Stimulated activated naive B cell treated with anti-CD40 and anti-IgM and Interleukin-4, amounts not matched to agents 10 μg/mL and 1 μg/mL and 100 μg/mL, for 72 hours (primary cell): ENCODE measurements at regions not wholly inside any gene's neighbourhood (a gene's known extent, or its start where the extent isn't known, plus 50 kb on each side); places are given as distances from the start of the nearest gene placed in this dataset.
"Not testable (repeated sequence)": the region's sequence is repeated elsewhere in the genome, so short reads cannot be mapped to it uniquely, and the experiment has no call there.

Experiments
- ATAC-seq, 2 donors: fragments of 150-1000 bp; cut with Tn5 transposase; replicated peaks; 2 replicates each; pipeline ENCODE4 v1.10.0; 2021; ENCODE audit warnings: moderate library complexity in 1 of 2
- DNase-seq: peaks from one replicate; pipeline ENCODE4 v3.0.0; 2021
- H3K27ac Mint-ChIP-seq: one replicate; pipeline ENCODE4 v1.8.0; 2022; ENCODE audit warnings: mild to moderate bottlenecking, mixed read lengths
- H3K27me3 Mint-ChIP-seq, 2 donors: one replicate each; pipeline ENCODE4 v1.8.0; 2022; ENCODE audit warnings: mixed read lengths in 2 of 2
- H3K36me3 Mint-ChIP-seq, 2 donors: one replicate each; pipeline ENCODE4 v1.8.0; 2022; ENCODE audit warnings: mixed read lengths in 2 of 2, mild to moderate bottlenecking in 1 of 2
- H3K4me1 Mint-ChIP-seq, 2 donors: one replicate each; pipeline ENCODE4 v1.8.0; 2022; ENCODE audit warnings: mixed read lengths in 2 of 2, mild to moderate bottlenecking in 1 of 2
- H3K4me3 Mint-ChIP-seq, 2 donors: one replicate each; pipeline ENCODE4 v1.8.0; 2022; ENCODE audit warnings: mild to moderate bottlenecking in 2 of 2, mixed read lengths in 2 of 2, moderate library complexity in 1 of 2
- H3K9me3 Mint-ChIP-seq, 2 donors: one replicate each; pipeline ENCODE4 v1.8.0; 2022; ENCODE audit warnings: mixed read lengths in 2 of 2, mild to moderate bottlenecking in 1 of 2

DNA sequence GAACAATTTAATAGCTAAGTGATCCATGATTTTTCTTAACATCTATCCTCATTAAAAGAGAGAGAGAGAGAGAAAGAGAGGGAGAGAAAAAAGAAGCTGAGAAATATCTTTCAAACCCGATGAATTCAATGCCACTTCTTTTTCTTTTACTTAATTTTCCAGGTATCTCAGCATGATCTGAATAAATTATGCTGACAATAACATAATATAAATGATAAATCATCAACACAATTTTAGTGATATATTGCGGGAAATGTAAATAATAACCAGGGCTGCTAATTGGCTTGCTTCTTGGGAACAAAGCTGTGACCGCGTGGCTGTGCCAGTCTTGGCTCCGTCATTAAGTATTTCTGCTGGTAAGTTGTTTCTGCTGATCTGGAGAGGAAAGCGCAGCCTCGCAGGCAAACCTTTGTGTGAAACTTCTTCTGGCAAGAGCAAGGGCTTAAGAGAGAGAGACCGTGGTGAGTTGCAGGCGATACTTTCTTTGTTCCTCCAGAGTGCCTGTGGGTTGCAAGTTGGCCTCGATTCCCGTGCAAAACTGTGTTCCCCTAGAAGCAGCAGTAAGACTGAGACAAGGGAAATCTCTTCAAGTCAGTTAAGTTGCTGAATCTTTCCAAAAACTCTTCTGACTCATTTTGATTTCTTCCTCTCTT is 489.1 kb upstream of the TSHZ3 start:
- no peak for ATAC-seq
- Mint-ChIP-seq H3K36me3 (no peaks in the 10 kb centered on the region), H3K9me3 (peaks cover 14 to 16% of the 10 kb centered on the region in 2 donors), H3K4me3 (no peak overlapping the region), H3K27ac (no peak overlapping the region), H3K27me3 (no peaks in the 10 kb centered on the region), H3K4me1 (no peaks in the 10 kb centered on the region)
- DNase-seq: no peak

DNA sequence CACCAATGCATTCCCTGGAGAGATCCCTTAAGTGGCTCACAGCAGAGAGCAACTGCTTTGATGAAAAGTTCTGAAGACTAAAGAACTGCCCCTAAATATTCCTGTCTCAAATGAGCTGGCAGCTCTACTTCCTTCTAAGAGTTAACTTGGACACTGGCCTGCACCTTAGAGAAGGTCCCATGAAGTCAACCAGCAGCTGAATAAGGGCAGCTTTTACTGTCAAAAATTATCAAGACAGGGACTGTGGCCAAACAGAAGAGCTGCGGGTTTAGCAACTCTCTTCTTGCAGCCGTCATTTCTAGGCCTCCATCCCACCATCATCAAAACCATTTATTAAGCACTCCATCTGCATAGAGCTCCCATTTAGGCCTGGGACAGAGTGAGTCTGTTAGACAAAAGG is 491.1 kb upstream of the TSHZ3 start:
- H3K4me3 Mint-ChIP-seq: no peak overlapping the region
- no peaks in the 10 kb centered on the region for H3K4me1 Mint-ChIP-seq
- H3K36me3 Mint-ChIP-seq: no peaks in the 10 kb centered on the region
- H3K27me3 Mint-ChIP-seq: no peaks in the 10 kb centered on the region
- ATAC-seq (no peak), DNase-seq (no peak)
- H3K9me3 Mint-ChIP-seq: peaks cover 11 to 13% of the 10 kb centered on the region in 2 donors
- no peak overlapping the region for H3K27ac Mint-ChIP-seq

DNA sequence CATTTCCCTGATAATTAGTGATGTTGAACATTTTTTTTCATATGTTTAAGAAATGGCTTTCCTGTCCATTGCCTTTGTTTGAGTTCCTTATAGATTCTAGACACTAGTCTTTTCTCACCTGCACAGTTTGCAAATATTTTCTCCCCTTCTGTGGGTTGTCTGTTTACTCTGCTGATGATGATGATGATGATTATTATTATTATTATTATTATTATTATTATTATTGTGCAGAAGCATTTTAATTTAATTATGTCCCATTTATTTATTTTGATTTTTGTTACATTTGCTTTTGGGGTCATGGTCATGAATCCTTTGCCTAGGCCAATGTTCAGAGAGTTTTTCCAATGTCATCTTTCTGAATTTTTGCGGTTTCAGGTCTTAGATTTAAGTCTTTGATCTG is 492.5 kb upstream of the TSHZ3 start:
- Mint-ChIP-seq H3K27me3 (no peaks in the 10 kb centered on the region), H3K36me3 (no peaks in the 10 kb centered on the region), H3K4me3 (no peak overlapping the region), H3K9me3 (peaks cover 11 to 13% of the 10 kb centered on the region in 2 donors), H3K4me1 (no peaks in the 10 kb centered on the region), H3K27ac (no peak overlapping the region)
- DNase-seq (no peak), ATAC-seq (no peak)

DNA sequence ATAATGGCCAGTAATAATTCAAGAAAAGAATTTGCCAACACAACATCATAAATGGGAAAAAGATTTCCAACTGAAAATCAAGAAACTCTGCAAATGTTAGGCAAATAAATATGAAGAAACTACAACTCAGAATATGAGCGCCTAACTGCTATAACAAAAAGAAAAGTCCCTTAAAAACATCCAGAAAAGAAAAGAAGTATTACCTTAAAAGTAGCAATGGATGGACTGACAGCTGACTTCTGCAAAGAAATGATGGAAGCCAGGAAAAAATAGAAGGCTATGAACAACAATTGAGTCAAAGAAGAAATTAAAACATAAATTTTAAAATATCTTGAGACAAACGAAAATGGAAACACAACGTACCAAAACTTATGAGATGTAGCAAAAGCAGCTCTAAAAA is 482.3 kb upstream of the ZNF507 start:
- peaks cover 0 to 1% of the 10 kb centered on the region in 2 donors for H3K36me3 Mint-ChIP-seq
- H3K9me3 Mint-ChIP-seq: peaks cover 25 to 26% of the 10 kb centered on the region in 2 donors
- H3K27me3 Mint-ChIP-seq: no peaks in the 10 kb centered on the region
- no peak overlapping the region for H3K27ac Mint-ChIP-seq
- H3K4me1 Mint-ChIP-seq: no peaks in the 10 kb centered on the region
- ATAC-seq (no peak), DNase-seq (no peak)
- no peak overlapping the region for H3K4me3 Mint-ChIP-seq

DNA sequence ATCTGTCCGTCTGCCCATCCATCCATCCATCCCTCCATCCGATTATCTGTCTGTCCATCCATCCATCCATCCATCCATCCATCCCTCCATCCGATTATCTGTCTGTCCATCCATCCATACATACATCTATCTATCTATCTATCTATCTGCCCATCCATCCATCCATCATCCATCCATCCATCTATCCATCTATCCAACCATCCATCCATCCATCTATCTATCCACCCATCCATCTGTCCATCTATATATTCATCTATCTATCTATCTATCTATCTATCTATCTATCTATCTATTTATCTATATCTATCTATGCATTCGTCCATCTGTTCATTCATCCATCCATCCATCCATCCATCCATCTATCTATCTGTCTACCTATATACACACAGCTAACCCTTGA is 471.1 kb upstream of the ZNF507 start:
- no peaks in the 10 kb centered on the region for H3K27me3 Mint-ChIP-seq
- peaks cover 8 to 15% of the 10 kb centered on the region in 2 donors for H3K9me3 Mint-ChIP-seq
- no peak overlapping the region for H3K4me3 Mint-ChIP-seq
- no peaks in the 10 kb centered on the region for H3K36me3 Mint-ChIP-seq
- no peaks in the 10 kb centered on the region for H3K4me1 Mint-ChIP-seq
- no peak for DNase-seq
- no peak overlapping the region for H3K27ac Mint-ChIP-seq
- ATAC-seq: no peak

DNA sequence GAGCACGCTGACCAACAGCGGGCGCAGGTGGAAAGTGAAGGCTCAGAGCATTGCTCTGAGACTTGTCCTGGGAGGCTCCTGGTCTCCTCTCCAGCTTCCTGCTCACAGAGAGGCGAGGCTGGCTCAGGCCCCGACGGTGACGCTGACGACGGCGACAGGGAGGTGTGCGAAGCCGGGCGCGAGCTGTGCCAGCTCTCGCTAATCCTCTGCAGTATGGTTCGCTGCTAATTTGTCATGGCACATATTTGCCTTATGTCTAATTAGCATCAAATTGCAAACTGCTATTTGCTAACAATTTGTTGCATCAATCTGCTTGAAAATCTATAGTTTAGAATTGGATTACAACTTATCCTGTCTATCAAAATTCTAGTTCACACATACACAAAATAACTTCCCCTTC is 469.8 kb upstream of the ZNF507 start:
- Mint-ChIP-seq H3K4me1 (no peaks in the 10 kb centered on the region), H3K27ac (no peak overlapping the region), H3K4me3 (no peak overlapping the region), H3K9me3 (peaks cover 8 to 12% of the 10 kb centered on the region in 2 donors), H3K36me3 (no peaks in the 10 kb centered on the region), H3K27me3 (no peaks in the 10 kb centered on the region)
- ATAC-seq: no peak
- DNase-seq: no peak

DNA sequence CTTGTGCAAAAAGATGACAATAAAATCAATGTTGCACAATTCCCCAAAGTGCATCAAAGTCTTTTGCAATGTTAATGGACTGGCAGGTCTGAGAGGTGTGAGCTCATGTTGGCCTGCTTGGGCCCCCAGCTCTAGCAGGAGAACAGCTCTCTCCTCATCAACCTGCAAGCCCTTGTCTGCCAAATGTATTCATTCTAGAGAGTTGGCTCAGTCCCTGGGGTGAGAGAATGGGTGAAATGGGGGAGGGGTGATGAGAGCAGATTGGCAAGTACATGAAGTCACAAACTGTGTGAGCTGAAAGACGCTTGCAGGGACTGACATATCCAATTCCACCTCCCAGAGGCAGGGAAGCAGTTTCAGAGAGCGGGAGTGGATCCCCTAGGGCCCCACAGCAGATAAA is 465.1 kb upstream of the ZNF507 start:
- Mint-ChIP-seq H3K4me1 (no peaks in the 10 kb centered on the region), H3K27ac (no peak overlapping the region), H3K4me3 (no peak overlapping the region), H3K9me3 (peaks cover 3 to 9% of the 10 kb centered on the region in 2 donors), H3K27me3 (no peaks in the 10 kb centered on the region), H3K36me3 (no peaks in the 10 kb centered on the region)
- no peak for ATAC-seq
- DNase-seq: no peak

DNA sequence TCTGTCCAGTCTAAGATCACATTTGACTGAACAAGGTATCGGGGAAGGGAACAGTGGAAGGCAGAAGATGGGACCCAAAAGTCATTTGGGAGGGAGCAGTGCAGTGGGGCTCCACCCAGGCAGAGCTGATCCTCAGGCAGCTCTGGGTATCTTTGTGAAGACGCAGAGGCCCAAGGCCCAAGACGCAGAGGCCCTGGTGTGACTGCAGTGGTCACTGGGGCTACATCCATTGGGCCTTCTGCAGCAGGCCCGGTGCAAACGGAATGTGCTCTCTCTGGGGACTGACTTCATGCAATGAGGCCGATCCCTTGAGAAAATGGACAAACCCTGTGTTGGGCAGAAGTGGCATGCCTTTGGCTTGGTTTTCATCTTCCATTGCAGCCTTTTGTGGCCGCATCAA is 463.4 kb upstream of the ZNF507 start:
- H3K27me3 Mint-ChIP-seq: no peaks in the 10 kb centered on the region
- H3K9me3 Mint-ChIP-seq: peaks cover 3 to 8% of the 10 kb centered on the region in 2 donors
- DNase-seq (no peak), ATAC-seq (no peak)
- no peaks in the 10 kb centered on the region for H3K4me1 Mint-ChIP-seq
- H3K27ac Mint-ChIP-seq: no peak overlapping the region
- no peak overlapping the region for H3K4me3 Mint-ChIP-seq
- H3K36me3 Mint-ChIP-seq: no peaks in the 10 kb centered on the region

DNA sequence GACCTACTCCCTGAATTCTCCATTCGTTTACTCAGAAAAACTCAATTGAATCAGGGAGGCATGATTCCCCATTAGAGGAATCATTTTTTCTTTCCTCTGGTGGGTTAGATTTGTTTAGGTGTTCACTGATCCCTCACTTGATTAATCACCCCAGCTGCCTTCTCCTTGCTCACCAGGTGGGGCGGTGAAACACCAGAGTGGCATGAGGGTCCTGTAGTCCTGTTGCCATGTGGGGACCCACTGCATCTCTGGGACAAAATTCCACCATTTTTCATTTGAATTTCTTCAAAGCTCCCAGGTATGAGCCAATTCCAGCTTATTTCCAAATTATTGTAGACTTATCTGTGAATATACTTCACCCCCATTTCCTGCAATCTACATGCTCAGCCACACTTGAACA is 462.7 kb upstream of the ZNF507 start:
- no peaks in the 10 kb centered on the region for H3K4me1 Mint-ChIP-seq
- no peak overlapping the region for H3K27ac Mint-ChIP-seq

DNA sequence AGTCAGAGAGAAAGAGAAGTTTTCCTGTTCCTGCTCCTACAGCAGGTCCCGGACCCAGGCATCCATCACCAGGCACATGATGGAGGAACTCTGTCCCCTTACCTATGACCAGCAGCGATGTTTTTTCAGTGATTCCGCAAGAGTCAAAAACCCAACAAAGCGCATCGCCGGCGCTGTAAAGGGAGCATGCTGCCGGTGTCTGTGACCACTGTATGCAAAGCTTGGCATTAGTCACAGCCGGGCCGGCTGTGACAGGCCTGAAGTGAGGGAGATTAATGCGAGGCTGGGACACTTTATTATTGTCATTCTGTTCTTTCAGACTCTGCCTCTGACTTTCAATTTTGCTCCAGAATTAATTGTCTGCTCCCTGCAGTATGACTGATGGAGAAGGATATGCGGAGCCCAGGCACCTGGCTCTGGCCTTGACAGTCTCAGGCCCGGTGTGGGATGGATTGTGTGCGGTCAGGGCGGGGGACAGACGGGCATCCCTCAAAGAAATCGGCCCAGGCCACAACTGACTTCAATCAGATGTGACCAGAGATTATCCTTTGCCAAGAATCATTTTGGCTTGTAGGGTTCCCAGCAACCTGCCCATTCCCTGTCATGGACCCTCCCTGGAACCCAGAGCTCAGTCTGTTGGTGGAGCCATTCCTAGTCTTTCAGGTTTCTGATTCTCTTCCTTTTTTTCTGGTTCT is 462.0 kb upstream of the ZNF507 start:
- Mint-ChIP-seq H3K27ac (no peak overlapping the region), H3K9me3 (peaks cover 3 to 6% of the 10 kb centered on the region in 2 donors), H3K27me3 (no peaks in the 10 kb centered on the region), H3K4me3 (no peak overlapping the region), H3K4me1 (no peaks in the 10 kb centered on the region), H3K36me3 (no peaks in the 10 kb centered on the region)
- DNase-seq (no peak), ATAC-seq (no peak)

More for the DNA sequence above, 462.7 kb upstream of the ZNF507 start:
- Mint-ChIP-seq H3K36me3 (no peaks in the 10 kb centered on the region), H3K9me3 (peaks cover 3 to 6% of the 10 kb centered on the region in 2 donors), H3K4me3 (no peak overlapping the region), H3K27me3 (no peaks in the 10 kb centered on the region)
- no peak for DNase-seq
- no peak for ATAC-seq

DNA sequence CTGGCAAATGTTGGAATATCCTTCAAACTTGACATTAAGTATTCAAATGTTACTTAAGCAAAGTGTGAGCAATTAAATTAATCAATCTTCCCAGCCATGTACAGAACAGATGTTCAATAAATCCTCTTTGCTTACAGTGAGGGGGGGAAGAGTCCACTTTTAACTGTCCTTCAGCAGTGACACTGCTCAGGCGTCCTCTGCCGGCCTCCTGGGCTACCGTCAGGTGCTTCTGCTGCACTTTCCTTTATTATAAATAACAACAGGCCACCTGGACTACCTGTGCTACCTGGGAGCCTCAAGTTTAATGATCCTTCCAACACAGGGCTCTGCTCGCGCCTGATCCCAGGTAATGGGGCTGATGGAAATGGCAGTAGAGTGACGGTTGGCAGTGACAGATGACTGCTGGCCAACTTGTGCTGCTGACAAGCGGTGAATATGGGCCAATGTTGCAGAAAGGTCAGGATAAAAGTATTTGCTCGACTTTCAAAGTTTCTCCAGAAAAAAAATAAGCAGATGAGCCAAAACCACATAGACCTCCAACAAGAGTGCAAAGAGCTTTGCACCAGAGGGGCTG is 460.0 kb upstream of the ZNF507 start:
- no peaks in the 10 kb centered on the region for H3K4me1 Mint-ChIP-seq
- no peak overlapping the region for H3K27ac Mint-ChIP-seq
- H3K9me3 Mint-ChIP-seq: peaks cover 0 to 6% of the 10 kb centered on the region in 2 donors
- H3K27me3 Mint-ChIP-seq: no peaks in the 10 kb centered on the region
- H3K4me3 Mint-ChIP-seq: no peak overlapping the region
- no peaks in the 10 kb centered on the region for H3K36me3 Mint-ChIP-seq
- ATAC-seq (no peak), DNase-seq (no peak)

DNA sequence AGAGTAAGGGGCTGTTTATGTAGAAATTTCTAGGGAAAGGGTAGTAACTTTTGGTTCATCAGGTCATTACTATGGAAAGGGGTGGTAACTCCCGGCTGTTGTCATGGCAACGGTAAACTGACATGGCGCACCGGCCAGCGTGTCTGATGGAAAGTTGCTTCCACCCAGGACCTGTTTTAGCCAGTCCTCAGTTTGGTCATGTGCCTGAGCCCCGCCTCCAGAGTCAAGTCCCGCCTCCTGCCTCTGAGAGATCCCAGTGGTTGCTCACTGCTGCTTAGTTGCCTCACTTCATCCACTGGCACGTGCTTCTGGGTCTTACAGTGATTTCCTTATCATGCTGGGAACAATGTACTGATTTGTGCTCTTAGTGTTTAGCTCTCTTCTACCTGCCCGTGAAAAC is 455.2 kb upstream of the ZNF507 start:
- Mint-ChIP-seq H3K9me3 (peaks cover 6 to 8% of the 10 kb centered on the region in 2 donors), H3K36me3 (no peaks in the 10 kb centered on the region), H3K27me3 (no peaks in the 10 kb centered on the region), H3K27ac (no peak overlapping the region), H3K4me1 (no peaks in the 10 kb centered on the region), H3K4me3 (no peak overlapping the region)
- ATAC-seq (no peak), DNase-seq (no peak)

DNA sequence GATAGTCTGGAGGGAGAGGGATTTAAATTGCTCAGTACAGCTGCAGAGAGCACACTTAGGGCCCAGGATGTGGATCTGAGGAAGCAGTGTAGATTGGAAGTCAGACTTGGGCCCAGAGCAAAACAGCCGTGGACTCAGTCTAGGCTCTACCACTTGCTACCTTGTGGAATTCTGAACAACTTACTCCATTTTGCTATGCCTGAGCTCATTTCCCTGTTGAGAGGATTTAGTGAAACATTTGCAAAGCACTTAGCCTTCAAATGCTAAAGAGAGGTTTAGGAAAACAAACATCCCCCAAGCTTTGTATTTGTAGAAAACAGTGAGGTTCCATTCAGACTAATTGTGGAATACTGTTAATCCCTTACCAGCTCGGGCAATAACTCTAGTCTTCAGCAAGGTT is 453.4 kb upstream of the ZNF507 start:
- H3K36me3 Mint-ChIP-seq: no peaks in the 10 kb centered on the region
- DNase-seq: no peak
- no peak overlapping the region for H3K27ac Mint-ChIP-seq
- H3K9me3 Mint-ChIP-seq: peaks cover 6 to 9% of the 10 kb centered on the region in 2 donors
- no peaks in the 10 kb centered on the region for H3K4me1 Mint-ChIP-seq
- no peaks in the 10 kb centered on the region for H3K27me3 Mint-ChIP-seq
- no peak overlapping the region for H3K4me3 Mint-ChIP-seq
- ATAC-seq: no peak

DNA sequence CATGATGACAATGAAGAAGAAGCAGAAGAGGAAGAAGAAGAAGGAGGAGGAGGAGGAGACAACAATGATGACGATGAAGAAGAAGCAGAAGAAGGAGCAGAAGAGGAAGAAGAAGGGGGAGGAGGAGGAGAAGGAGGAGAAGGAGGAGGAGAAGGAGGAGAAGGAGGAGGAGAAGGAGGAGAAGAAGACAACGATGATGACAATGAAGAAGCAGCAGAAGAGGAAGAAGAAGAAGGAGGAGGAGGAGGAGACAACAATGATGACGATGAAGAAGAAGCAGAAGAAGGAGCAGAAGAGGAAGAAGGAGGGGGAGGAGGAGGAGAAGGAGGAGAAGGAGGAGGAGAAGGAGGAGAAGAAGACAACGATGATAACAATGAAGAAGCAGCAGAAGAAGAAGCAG is 451.9 kb upstream of the ZNF507 start:
- not testable (repeated sequence) for H3K4me3 Mint-ChIP-seq, H3K4me1 Mint-ChIP-seq, H3K27ac Mint-ChIP-seq, DNase-seq, H3K36me3 Mint-ChIP-seq, H3K9me3 Mint-ChIP-seq, ATAC-seq, H3K27me3 Mint-ChIP-seq

DNA sequence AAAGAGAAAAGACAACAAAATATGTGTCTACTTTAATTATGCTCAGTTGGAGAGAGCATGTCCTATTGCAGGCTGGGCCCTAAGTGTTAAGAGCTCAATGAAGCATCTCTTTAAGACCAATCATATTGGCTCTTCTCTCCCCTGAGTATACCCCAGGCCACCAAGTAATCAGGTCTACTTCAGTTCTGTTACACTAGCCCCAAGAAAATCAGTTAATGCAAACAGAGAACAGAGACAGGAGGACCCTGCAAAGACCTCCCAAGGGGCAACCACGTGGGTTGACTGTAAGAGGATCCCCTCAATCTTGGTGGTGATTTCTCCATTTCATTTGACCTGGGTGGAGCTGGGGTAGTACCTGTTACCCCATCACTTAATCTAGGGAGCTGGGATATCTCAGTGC is 451.0 kb upstream of the ZNF507 start:
- Mint-ChIP-seq H3K27me3 (no peaks in the 10 kb centered on the region), H3K4me1 (no peaks in the 10 kb centered on the region), H3K9me3 (peaks cover 6 to 8% of the 10 kb centered on the region in 2 donors), H3K36me3 (no peaks in the 10 kb centered on the region), H3K4me3 (no peak overlapping the region), H3K27ac (no peak overlapping the region)
- ATAC-seq (no peak), DNase-seq (no peak)
